MM.1S (cell line): ENCODE measurements at regions not wholly inside any gene's neighbourhood (a gene's known extent, or its start where the extent isn't known, plus 50 kb on each side); places are given as distances from the start of the nearest gene placed in this dataset.

Source experiments
- CTCF ChIP-seq: fragments of 300-600 bp; sonication (generic); IDR thresholded peaks from 2 replicates; pipeline ENCODE4 v1.5.1; 2016; ENCODE audit warnings: antibody characterized with exemption, low read length, mixed read lengths
- EZH2 ChIP-seq: fragments of 300-600 bp; sonication (generic); optimal IDR thresholded peaks from 2 replicates; pipeline ENCODE3; 2017; ENCODE audit warnings: low read depth, mild to moderate bottlenecking, antibody characterized with exemption, low read length, mixed read lengths
- EZH2phosphoT487 ChIP-seq: fragments of 300-600 bp; sonication (generic); IDR thresholded peaks from 2 replicates; pipeline ENCODE4 v1.6.1; 2018; ENCODE audit warnings: antibody characterized with exemption, low read length

GRCh38 chr3:147554332-147554731, 145.2 kb downstream of the ZIC1 start:
- TF ChIP-seq CTCF (no peak), EZH2 (no peak), EZH2phosphoT487 (no peak)
